ENCODE measurements at regions not wholly inside any gene's neighbourhood (a gene's known extent, or its start where the extent isn't known, plus 50 kb on each side); places are given as distances from the start of the nearest gene placed in this dataset.
"Not testable (repeated sequence)": the region's sequence is repeated elsewhere in the genome, so short reads cannot be mapped to it uniquely, and the experiment has no call there.

DNA sequence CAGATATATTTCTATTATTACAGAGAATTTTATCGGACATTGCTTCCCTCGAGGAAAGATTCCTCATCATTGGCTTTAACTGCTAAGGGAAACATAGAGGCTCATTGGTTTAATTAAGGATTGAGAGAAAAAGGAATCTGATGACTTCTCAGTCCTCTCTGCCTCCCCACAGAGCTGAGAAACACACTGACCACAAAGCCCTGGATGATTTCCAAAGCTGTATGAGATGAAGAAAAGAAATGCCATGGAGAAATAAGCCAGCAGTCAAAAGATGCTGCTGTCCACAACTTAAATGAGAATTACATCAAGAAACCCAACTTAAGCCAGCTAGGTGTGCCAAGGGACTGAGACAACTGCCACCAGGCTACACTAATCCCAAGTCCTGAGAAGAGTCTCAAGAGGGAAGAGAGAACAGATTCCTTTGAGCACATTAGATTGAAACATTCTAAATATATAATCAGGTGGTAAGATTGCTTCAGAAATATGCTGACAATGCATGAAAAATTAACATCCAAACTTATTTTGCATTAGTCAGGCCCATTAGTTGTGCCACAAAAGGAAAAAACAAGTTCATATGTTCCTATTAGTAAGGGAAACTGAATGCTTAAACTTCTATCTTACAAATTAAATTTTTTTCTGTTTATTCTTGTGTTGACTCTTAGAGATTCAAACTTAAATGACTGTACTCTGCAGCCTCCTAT is 308.1 kb upstream of the CYRIA start:
- DNase-seq (ENCODE audit: insufficient read length) (no peak), FAIRE-seq (no peak)
- TF ChIP-seq POLR2A (IDR thresholded peaks at IDR 0.05; ENCODE audit: low read depth, low read length) (no peak), POLR2AphosphoS5 (IDR thresholded peaks at IDR 0.05; ENCODE audit: low read depth, low read length) (no peak), TAF1 (IDR thresholded peaks at IDR 0.05; ENCODE audit: borderline replicate concordance, low read depth, low read length) (no peak)

DNA sequence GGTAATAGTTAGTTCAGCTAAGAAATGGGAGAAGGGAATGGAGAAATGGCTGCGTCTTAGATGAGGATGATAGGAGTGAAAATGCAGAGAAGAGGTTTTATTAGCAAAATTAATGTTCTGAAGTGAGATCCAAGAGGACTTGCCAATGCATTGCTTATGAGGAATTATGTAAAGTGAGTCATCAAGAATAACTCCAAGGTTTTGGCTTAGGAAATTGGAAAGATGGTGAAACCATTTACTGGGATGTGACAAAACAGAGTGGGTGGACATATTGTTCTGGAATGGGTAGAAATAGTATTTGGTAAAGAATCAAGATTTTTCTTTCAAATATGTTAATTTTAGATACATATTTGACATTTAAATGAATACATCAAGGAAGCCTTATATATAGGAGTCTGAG is 306.6 kb upstream of the CYRIA start:
- DNase-seq (ENCODE audit: insufficient read length) (no peak), FAIRE-seq (no peak)
- TF ChIP-seq POLR2AphosphoS5 (IDR thresholded peaks at IDR 0.05; ENCODE audit: low read depth, low read length) (no peak), TAF1 (IDR thresholded peaks at IDR 0.05; ENCODE audit: borderline replicate concordance, low read depth, low read length) (no peak), POLR2A (IDR thresholded peaks at IDR 0.05; ENCODE audit: low read depth, low read length) (no peak)

DNA sequence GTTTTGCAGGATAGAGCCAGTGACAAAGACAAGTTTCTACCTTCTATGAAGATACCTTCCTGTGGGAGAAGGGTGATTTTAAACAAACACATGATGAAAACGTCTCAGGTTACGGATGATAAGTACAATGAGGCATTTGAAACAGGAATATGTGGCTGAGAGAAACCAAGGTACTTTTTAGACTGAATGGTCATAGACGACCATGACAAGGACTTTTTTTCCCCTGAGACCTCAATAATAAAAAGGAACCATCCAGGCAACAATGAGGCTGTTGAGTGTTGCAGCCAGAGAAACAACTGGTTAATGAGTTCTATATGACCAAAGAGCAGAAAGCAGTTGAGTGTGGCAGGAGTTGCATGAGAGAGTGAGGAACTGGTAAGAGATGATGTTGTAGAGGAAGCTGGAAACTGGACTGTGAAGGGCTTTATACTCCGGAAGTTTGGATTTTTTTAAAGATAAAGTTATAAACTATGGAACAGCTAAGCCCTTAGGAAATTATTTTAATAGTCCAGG is 306.1 kb upstream of the CYRIA start:
- TF ChIP-seq TAF1 (IDR thresholded peaks at IDR 0.05; ENCODE audit: borderline replicate concordance, low read depth, low read length) (no peak), POLR2A (IDR thresholded peaks at IDR 0.05; ENCODE audit: low read depth, low read length) (no peak), POLR2AphosphoS5 (IDR thresholded peaks at IDR 0.05; ENCODE audit: low read depth, low read length) (no peak)
- no peak for DNase-seq (ENCODE audit: insufficient read length)
- no peak for FAIRE-seq

DNA sequence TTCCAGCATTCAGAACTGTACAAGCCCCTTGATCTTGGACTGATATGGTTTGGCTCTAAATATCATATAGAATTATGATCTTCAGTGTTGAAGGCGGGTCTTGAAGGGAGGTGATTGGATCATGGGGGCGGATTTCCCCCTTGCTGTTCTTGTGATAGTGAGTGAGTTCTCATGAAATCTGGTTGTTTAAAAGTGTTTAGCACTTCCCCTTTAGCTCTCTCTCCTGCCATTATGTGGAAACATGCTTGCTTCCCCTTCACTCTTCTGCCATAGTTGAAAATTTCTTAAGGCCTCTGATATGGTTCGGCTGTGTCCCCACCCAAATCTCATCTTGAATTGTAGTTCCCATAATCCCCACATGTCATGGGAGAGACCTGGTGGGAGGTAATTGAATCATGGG is 305.3 kb upstream of the CYRIA start:
- FAIRE-seq; DNase-seq (ENCODE audit: insufficient read length): not testable (repeated sequence)

DNA sequence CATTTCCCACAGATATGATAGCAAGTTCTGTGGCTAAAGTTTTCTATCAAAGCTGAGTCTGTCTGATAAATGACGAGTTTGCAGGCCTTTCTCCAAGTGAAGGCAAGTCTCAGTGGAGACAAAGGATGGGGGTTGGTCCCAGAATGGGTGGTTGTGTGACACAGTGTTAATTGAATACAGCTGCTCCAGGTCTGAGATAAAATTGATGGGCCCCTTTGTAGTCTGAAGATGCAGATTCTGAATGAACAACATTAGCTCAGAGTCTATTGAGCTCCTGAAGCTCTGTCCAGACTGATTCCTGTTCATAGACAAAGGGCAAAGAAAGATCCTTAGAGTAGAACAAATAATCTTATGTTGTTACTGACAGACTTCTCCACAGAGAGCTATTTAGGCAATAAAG is 296.9 kb upstream of the CYRIA start:
- TF ChIP-seq TAF1 (IDR thresholded peaks at IDR 0.05; ENCODE audit: borderline replicate concordance, low read depth, low read length) (no peak), POLR2AphosphoS5 (IDR thresholded peaks at IDR 0.05; ENCODE audit: low read depth, low read length) (no peak), POLR2A (IDR thresholded peaks at IDR 0.05; ENCODE audit: low read depth, low read length) (no peak)
- FAIRE-seq (no peak), DNase-seq (ENCODE audit: insufficient read length) (no peak)

DNA sequence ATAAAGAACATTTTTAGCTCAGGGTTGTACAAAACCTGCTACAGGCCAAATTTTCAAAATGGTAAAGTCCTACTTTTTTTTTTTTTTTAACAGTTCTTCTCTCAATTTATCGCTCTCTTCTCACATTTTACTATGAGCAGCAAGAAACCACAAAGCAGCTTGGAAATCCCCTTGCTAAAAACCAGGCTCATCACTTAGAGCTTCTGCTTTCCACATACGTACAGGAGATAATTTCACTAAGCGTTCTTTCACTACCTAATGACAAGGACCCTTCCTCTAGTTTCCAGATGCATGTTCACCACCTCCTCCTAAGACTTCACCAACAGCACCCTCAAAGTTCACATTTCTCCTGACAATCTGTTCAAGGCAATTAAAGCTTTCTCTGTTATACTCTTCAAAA is 294.9 kb upstream of the CYRIA start:
- no peak for TF ChIP-seq TAF1 (IDR thresholded peaks at IDR 0.05; ENCODE audit: borderline replicate concordance, low read depth, low read length)
- no peak for FAIRE-seq
- DNase-seq (ENCODE audit: insufficient read length): no peak

DNA sequence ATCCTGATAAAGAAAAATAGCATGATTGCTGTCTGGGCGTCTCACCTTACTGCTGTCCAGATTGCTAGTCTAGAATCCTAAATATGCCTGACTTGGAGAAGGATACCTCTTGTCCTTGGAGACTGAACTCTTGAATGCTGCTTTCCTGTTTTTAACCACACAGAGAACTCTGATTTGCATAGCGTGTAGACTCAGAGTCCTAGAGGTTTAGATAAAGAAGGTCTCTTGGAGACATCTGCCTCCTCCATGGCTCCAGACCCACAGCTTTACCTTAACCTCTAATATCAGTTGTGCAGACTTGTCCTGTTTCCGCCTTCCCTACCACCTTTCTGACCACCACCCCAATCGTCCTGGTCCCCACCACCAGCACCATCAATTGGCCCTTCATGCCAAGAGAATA is 292.6 kb upstream of the CYRIA start:
- TF ChIP-seq POLR2AphosphoS5 (IDR thresholded peaks at IDR 0.05; ENCODE audit: low read depth, low read length) (no peak), POLR2A (IDR thresholded peaks at IDR 0.05; ENCODE audit: low read depth, low read length) (no peak), TAF1 (IDR thresholded peaks at IDR 0.05; ENCODE audit: borderline replicate concordance, low read depth, low read length) (no peak)
- DNase-seq (ENCODE audit: insufficient read length) (no peak), FAIRE-seq (no peak)

DNA sequence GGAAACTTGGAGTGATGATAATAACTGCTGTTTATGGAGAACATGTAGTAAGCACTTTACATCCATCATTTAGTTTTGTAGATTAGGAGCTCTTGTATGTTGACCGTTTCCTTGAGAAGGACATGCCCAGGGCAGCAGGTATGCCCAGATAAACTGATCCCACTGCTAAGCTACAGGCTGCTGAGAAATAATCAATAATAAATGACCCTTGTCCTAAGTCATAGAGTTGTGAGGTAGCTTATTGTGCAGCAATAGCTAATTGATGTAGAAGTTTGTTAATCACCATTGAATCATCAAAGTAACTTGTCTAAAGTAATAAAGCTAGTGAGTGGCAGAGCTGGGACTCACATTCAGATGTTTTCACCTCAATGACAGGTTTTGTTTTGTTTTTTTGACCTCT is 287.2 kb upstream of the CYRIA start:
- TF ChIP-seq POLR2AphosphoS5 (IDR thresholded peaks at IDR 0.05; ENCODE audit: low read depth, low read length) (no peak), TAF1 (IDR thresholded peaks at IDR 0.05; ENCODE audit: borderline replicate concordance, low read depth, low read length) (no peak), POLR2A (IDR thresholded peaks at IDR 0.05; ENCODE audit: low read depth, low read length) (no peak)
- no peak for DNase-seq (ENCODE audit: insufficient read length)
- no peak for FAIRE-seq

DNA sequence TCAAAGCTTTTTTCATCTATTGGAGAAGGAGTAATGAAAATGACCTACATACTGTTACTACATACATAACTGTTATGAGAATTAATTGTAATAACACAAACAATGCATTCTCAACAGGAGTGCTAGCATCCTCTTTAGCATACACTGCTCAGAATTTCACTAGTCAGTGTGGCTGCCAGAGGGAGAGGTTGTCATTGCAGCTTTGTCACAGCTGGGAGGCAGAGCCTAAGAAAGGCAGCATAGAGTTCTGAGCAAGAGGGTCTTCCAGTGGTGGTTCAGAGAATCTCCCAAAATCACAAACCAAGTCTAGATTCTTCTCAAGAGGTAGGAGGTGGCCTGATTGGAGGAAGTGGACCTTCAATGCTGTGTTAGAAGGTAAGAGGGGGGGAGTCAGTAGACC is 286.7 kb upstream of the CYRIA start:
- DNase-seq (ENCODE audit: insufficient read length) (no peak), FAIRE-seq (no peak)
- TF ChIP-seq POLR2AphosphoS5 (IDR thresholded peaks at IDR 0.05; ENCODE audit: low read depth, low read length) (no peak), POLR2A (IDR thresholded peaks at IDR 0.05; ENCODE audit: low read depth, low read length) (no peak), TAF1 (IDR thresholded peaks at IDR 0.05; ENCODE audit: borderline replicate concordance, low read depth, low read length) (no peak)

DNA sequence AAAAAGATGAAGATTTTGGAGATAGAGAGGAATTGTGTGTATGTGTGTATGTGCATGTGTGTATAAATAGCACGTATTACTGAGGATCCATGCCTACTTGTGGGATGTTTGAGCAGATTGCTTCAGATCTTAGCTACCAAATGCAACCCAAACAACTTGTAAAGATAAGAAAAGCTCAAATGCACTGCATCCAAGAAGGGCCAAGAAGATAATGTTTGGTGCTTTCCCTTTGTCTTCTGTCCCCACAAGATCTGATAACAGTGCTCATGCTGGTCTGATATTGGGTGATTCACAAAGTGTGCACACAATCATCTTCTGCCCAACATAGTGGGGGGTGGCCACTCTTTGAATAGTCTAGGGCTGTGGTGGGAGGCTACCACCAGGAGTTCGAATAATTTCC is 284.8 kb upstream of the CYRIA start:
- FAIRE-seq: no peak
- DNase-seq (ENCODE audit: insufficient read length): no peak
- TF ChIP-seq POLR2AphosphoS5 (IDR thresholded peaks at IDR 0.05; ENCODE audit: low read depth, low read length) (no peak), POLR2A (IDR thresholded peaks at IDR 0.05; ENCODE audit: low read depth, low read length) (no peak), TAF1 (IDR thresholded peaks at IDR 0.05; ENCODE audit: borderline replicate concordance, low read depth, low read length) (no peak)

DNA sequence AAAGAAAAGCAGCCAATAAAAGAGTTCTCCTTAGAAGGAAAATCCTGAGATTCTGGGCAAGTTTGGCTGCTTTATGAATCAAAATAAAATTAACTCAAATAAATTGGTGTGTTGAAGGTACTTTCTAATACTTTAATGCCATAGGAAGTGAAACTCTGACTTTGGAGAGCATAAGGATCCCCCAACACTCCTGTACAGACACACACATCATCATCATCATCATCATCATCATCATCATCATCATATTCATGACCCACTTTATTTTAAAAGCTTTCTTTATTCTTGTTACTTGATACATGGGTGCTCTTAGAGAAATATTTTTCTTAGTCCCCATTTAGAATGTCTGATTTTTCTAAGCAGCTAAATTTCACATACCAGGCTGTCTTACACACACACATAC is 283.1 kb upstream of the CYRIA start:
- DNase-seq (ENCODE audit: insufficient read length): no peak
- FAIRE-seq: no peak
- TF ChIP-seq POLR2A (IDR thresholded peaks at IDR 0.05; ENCODE audit: low read depth, low read length) (no peak), POLR2AphosphoS5 (IDR thresholded peaks at IDR 0.05; ENCODE audit: low read depth, low read length) (no peak), TAF1 (IDR thresholded peaks at IDR 0.05; ENCODE audit: borderline replicate concordance, low read depth, low read length) (no peak)

DNA sequence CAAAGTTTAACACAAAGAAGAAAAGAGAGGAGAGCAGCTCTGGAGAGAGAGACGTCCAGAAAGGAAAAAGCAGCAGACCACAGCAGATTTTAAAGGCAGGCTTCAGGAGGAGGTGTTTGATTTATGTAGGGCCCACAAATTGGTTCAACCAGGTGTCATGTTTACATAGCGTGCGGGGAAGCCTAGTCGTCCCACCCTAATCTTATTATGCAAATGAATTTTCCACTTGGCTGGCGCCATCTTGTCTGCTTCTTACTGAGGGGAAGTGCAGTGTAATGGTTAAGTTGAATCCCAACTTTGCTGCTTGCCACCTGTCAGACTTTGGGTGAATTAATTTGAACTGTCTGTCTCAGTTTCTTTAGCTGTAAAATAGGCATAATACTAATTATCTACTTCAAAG is 282.4 kb upstream of the CYRIA start:
- no peak for FAIRE-seq
- DNase-seq (ENCODE audit: insufficient read length): no peak
- no peak for TF ChIP-seq POLR2AphosphoS5 (IDR thresholded peaks at IDR 0.05; ENCODE audit: low read depth, low read length)
- TF ChIP-seq TAF1 (IDR thresholded peaks at IDR 0.05; ENCODE audit: borderline replicate concordance, low read depth, low read length): no peak
- no peak for TF ChIP-seq POLR2A (IDR thresholded peaks at IDR 0.05; ENCODE audit: low read depth, low read length)

Measured in GM12892 (cell line).